Loucy (cell line): ENCODE measurements at regions not wholly inside any gene's neighbourhood (a gene's known extent, or its start where the extent isn't known, plus 50 kb on each side); places are given as distances from the start of the nearest gene placed in this dataset.

ENCODE experiments used
- CTCF ChIP-seq: fragments of 200-600 bp; sonication (generic); conservative IDR thresholded peaks from 2 replicates; pipeline ENCODE4 v1.5.1; 2014; ENCODE audit warnings: mild to moderate bottlenecking, antibody characterized with exemption, low read length
- EZH2phosphoT487 ChIP-seq: fragments of 200-600 bp; IDR thresholded peaks from 2 replicates; pipeline ENCODE4 v1.6.1; 2018; ENCODE audit warnings: antibody characterized with exemption, mild to moderate bottlenecking, moderate library complexity, borderline replicate concordance

- TF ChIP-seq CTCF, result no peak
- no peak for TF ChIP-seq EZH2phosphoT487
Observed at GRCh38 chr3:104982130-104982529, 384.6 kb upstream of the ALCAM start.
